ENCODE measurements at regions not wholly inside any gene's neighbourhood (a gene's known extent, or its start where the extent isn't known, plus 50 kb on each side); places are given as distances from the start of the nearest gene placed in this dataset.
"Not testable (repeated sequence)": the region's sequence is repeated elsewhere in the genome, so short reads cannot be mapped to it uniquely, and the experiment has no call there.

- FAIRE-seq, result no peak
These were observed 221.7 kb upstream of the SPRY2 start for GRCh38 chr13:80562433-80563156.

GRCh38 chr13:80560609-80561008 is 219.7 kb upstream of the SPRY2 start:
- no peak for FAIRE-seq

GRCh38 chr13:80559944-80560343 is 219.0 kb upstream of the SPRY2 start:
- FAIRE-seq, result no peak

GRCh38 chr13:80558074-80558473 is 217.1 kb upstream of the SPRY2 start:
- FAIRE-seq, result no peak

GRCh38 chr13:80555796-80556678 is 215.1 kb upstream of the SPRY2 start:
- no peak for FAIRE-seq

- FAIRE-seq, result no peak
These were observed 212.0 kb upstream of the SPRY2 start for GRCh38 chr13:80552851-80553440.

GRCh38 chr13:80551650-80552497 is 210.9 kb upstream of the SPRY2 start:
- FAIRE-seq, result no peak

GRCh38 chr13:80550971-80551441 is 210.1 kb upstream of the SPRY2 start:
- no peak for FAIRE-seq

GRCh38 chr13:80548915-80549314 is 208.0 kb upstream of the SPRY2 start:
- no peak for FAIRE-seq

- no peak for FAIRE-seq
These were observed 207.2 kb upstream of the SPRY2 start for GRCh38 chr13:80547885-80548825.

GRCh38 chr13:80547341-80547740 is 206.4 kb upstream of the SPRY2 start:
- FAIRE-seq, result no peak

- no peak for FAIRE-seq
These were observed 192.2 kb upstream of the SPRY2 start for GRCh38 chr13:80533175-80533574.

GRCh38 chr13:80530902-80531301 is 190.0 kb upstream of the SPRY2 start:
- FAIRE-seq, result no peak

GRCh38 chr13:80530191-80530590 is 189.3 kb upstream of the SPRY2 start:
- no peak for FAIRE-seq

GRCh38 chr13:80529734-80530133 is 188.8 kb upstream of the SPRY2 start:
- FAIRE-seq, result no peak

- FAIRE-seq, result no peak
These were observed 187.8 kb upstream of the SPRY2 start for GRCh38 chr13:80528733-80529132.

- no peak for FAIRE-seq
These were observed 186.5 kb upstream of the SPRY2 start for GRCh38 chr13:80527400-80527799.

- no peak for FAIRE-seq
These were observed 183.7 kb upstream of the SPRY2 start for GRCh38 chr13:80524447-80525215.

- no peak for FAIRE-seq
These were observed 182.2 kb upstream of the SPRY2 start for GRCh38 chr13:80523134-80523533.

- not testable (repeated sequence) for FAIRE-seq
These were observed 181.5 kb upstream of the SPRY2 start for GRCh38 chr13:80522463-80522862.
